ENCODE measurements at regions not wholly inside any gene's neighbourhood (a gene's known extent, or its start where the extent isn't known, plus 50 kb on each side); places are given as distances from the start of the nearest gene placed in this dataset.

DNA sequence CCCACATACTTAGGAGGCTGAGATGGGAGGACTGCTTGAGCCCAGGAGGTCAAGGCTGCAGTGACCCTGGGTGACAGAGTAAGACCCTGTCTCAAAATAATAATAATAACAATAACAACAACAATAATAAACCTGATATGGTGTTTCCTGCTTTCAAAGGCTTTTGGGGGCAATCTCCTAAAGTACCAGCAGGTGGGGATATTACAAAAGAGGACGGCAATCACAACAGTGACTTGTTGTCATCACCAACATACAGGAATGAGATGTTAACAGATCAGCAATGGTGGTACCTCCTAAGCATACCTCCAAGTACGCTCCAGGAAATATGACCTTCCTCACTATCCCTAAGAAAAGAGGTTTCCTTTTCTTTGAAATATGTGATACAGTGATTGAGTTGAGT lies 91.1 kb upstream of the RNF180 start:
- no peak overlapping the region for H3K4me3 ChIP-seq
- H3K9me3 ChIP-seq = no peaks in the 10 kb centered on the region
- H3K27ac ChIP-seq = no peak overlapping the region
- intact Hi-C loops (cut with DNase I) = no loop called here
- no peaks in the 10 kb centered on the region for H3K27me3 ChIP-seq
- WGBS, 2 donors = 13 to 24% methylated on average over 2 of the region's 2 CpGs
- TF ChIP-seq POLR2A (IDR thresholded peaks at IDR 0.05) = no peak
- TF ChIP-seq, protein P1, sequence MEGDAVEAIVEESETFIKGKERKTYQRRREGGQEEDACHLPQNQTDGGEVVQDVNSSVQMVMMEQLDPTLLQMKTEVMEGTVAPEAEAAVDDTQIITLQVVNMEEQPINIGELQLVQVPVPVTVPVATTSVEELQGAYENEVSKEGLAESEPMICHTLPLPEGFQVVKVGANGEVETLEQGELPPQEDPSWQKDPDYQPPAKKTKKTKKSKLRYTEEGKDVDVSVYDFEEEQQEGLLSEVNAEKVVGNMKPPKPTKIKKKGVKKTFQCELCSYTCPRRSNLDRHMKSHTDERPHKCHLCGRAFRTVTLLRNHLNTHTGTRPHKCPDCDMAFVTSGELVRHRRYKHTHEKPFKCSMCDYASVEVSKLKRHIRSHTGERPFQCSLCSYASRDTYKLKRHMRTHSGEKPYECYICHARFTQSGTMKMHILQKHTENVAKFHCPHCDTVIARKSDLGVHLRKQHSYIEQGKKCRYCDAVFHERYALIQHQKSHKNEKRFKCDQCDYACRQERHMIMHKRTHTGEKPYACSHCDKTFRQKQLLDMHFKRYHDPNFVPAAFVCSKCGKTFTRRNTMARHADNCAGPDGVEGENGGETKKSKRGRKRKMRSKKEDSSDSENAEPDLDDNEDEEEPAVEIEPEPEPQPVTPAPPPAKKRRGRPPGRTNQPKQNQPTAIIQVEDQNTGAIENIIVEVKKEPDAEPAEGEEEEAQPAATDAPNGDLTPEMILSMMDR (IDR thresholded peaks at IDR 0.05) = peak in 4 of 6 experiments; percentile 23 to 54 (median 45)
- no peak for DNase-seq
- no peaks in the 10 kb centered on the region for H3K4me1 ChIP-seq
- H3K36me3 ChIP-seq = no peaks in the 10 kb centered on the region

DNA sequence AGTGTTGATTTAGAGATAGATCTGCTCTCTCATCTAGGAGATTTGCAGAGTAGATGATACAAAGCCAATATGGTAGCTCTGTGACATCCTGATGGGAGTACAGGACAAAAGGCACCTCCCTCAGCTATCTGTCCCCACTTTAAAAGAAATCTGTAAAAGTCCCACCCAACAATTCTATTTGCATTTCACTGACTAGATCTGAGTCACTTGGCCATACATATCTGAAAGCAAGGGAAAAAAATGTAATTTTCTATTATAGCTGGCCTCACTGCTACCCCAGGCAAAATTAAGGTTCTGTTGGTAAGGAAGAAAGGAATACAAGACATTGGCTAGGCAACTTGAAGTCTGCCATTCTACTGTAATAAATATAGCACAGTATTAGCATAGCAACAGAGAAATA lies 96.2 kb upstream of the RNF180 start:
- TF ChIP-seq POLR2A (IDR thresholded peaks at IDR 0.05) = no peak
- TF ChIP-seq, protein P1 (IDR thresholded peaks at IDR 0.05) = no peak
- Histone ChIP-seq H3K27ac (no peak overlapping the region), H3K4me3 (no peak overlapping the region), H3K4me1 (no peaks in the 10 kb centered on the region), H3K27me3 (no peaks in the 10 kb centered on the region), H3K36me3 (no peaks in the 10 kb centered on the region), H3K9me3 (no peaks in the 10 kb centered on the region)
- intact Hi-C loops (cut with DNase I) = no loop called here
- DNase-seq = no peak

DNA sequence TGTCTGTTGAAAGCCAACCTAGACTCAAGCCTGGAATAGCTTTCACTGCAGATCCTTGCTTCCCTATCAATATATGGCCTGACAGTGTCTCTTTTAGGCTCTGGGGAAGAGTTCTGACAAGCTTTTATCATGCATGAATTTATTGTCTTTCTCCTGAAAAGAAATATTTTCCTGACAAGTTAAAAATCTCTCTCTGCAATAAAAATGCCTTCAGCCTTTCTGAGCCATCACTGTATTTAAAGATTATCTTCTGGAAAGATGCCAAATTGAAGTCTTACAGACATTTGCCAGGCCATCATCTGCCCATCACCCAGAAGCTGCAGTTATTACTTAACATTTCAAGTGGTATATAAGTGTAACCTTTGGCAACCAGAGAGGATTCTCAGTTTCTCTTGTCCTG lies 88.1 kb upstream of the HTR1A start:
- DNase-seq = no peak
- no peaks in the 10 kb centered on the region for H3K27me3 ChIP-seq
- no peak for TF ChIP-seq POLR2A (IDR thresholded peaks at IDR 0.05)
- TF ChIP-seq, protein P1 (IDR thresholded peaks at IDR 0.05) = no peak
- no peaks in the 10 kb centered on the region for H3K9me3 ChIP-seq
- H3K27ac ChIP-seq = no peak overlapping the region
- H3K4me3 ChIP-seq = no peak overlapping the region
- intact Hi-C loops (cut with DNase I) = no loop called here
- H3K36me3 ChIP-seq = no peaks in the 10 kb centered on the region
- H3K4me1 ChIP-seq = no peaks in the 10 kb centered on the region

DNA sequence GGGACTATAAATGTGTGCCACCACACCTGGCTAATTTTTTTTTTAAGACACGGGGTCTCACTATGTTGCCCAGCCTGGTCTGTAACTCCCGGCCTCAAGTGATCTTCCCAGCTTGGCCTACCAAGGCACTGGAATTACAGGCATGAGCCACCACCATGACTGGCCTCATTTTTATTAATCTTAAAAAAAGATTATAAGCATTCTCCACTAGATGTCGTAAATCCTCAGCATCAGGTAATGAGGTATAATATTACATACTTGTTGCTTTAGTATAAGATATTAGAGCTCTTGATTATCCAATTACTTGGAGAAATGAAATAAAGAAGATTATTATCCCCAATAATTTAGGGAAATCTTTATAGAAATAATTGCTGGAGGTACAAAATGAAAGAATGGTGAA lies 78.2 kb upstream of the HTR1A start:
- 66 to 75% methylated on average over 3 of the region's 3 CpGs for WGBS, 2 donors
- peaks cover 0 to 11% (median 0%) of the 10 kb centered on the region in 3 donors for H3K9me3 ChIP-seq
- no peaks in the 10 kb centered on the region for H3K4me1 ChIP-seq
- no peak overlapping the region for H3K27ac ChIP-seq
- no peaks in the 10 kb centered on the region for H3K36me3 ChIP-seq
- no peak overlapping the region for H3K4me3 ChIP-seq
- H3K27me3 ChIP-seq = no peaks in the 10 kb centered on the region
- no peak for TF ChIP-seq POLR2A (IDR thresholded peaks at IDR 0.05)
- TF ChIP-seq, protein P1 (IDR thresholded peaks at IDR 0.05) = no peak
- DNase-seq = no peak
- intact Hi-C loops (cut with DNase I) = no loop called here

DNA sequence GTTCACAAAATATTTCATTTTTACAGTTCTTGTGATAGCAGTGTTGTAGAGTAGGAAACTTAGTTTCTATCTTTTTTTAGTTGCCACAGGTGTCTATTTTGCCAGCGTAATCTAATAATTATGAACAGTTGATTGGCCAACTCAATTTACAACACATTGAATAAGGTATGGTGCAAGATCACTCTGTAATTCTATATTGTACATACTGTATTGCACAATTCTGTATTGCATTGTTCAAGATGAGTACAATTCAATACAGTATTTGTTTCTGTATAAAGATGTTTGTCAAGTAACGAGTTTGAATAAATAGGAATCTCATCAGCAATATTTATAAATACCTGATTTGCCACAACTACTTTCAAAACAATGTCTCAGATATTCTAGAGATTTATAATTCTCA lies 64.2 kb upstream of the HTR1A start:
- no peaks in the 10 kb centered on the region for H3K27me3 ChIP-seq
- TF ChIP-seq, protein P1 (IDR thresholded peaks at IDR 0.05) = no peak
- TF ChIP-seq POLR2A (IDR thresholded peaks at IDR 0.05) = no peak
- 60 to 62% methylated on average over 2 of the region's 2 CpGs for WGBS, 2 donors
- H3K4me3 ChIP-seq = no peak overlapping the region
- no peaks in the 10 kb centered on the region for H3K4me1 ChIP-seq
- H3K9me3 ChIP-seq = no peaks in the 10 kb centered on the region
- H3K36me3 ChIP-seq = no peaks in the 10 kb centered on the region
- H3K27ac ChIP-seq = no peak overlapping the region
- DNase-seq = no peak
- intact Hi-C loops (cut with DNase I) = no loop called here

Measured in esophagus squamous epithelium (tissue), 5 donors.